T-helper 1 cell treated with Interleukin-12 subunit alpha and Interleukin-12 subunit beta and Interleukin-4 antibody, amounts not matched to agents 30 μg/mL and 1 μg/mL, for 36 hours (primary cell): ENCODE measurements at regions not wholly inside any gene's neighbourhood (a gene's known extent, or its start where the extent isn't known, plus 50 kb on each side); places are given as distances from the start of the nearest gene placed in this dataset.
"Not testable (repeated sequence)": the region's sequence is repeated elsewhere in the genome, so short reads cannot be mapped to it uniquely, and the experiment has no call there.

Source experiments
- H3K27ac Mint-ChIP-seq: one replicate; pipeline ENCODE4 v1.8.0; 2021; ENCODE audit warnings: mild to moderate bottlenecking, mixed read lengths
- H3K27me3 Mint-ChIP-seq: one replicate; pipeline ENCODE4 v1.8.0; 2021; ENCODE audit warnings: low read depth, mixed read lengths
- H3K36me3 Mint-ChIP-seq: one replicate; pipeline ENCODE4 v1.8.0; 2021; ENCODE audit warnings: low read depth, mixed read lengths
- H3K4me1 Mint-ChIP-seq: one replicate; pipeline ENCODE4 v1.8.0; 2021; ENCODE audit warnings: low read depth, mixed read lengths
- H3K4me3 Mint-ChIP-seq: one replicate; pipeline ENCODE4 v1.8.0; 2021; ENCODE audit warnings: mild to moderate bottlenecking, moderate library complexity, mixed read lengths
- H3K9me3 Mint-ChIP-seq: one replicate; pipeline ENCODE4 v1.8.0; 2021; ENCODE audit warnings: mixed read lengths

GRCh38 chr7:119931230-119931824 lies 341.6 kb upstream of the KCND2 start:
- no peaks in the 10 kb centered on the region for H3K4me1 Mint-ChIP-seq
- no peaks in the 10 kb centered on the region for H3K9me3 Mint-ChIP-seq
- H3K27ac Mint-ChIP-seq = no peak overlapping the region
- H3K4me3 Mint-ChIP-seq = no peak overlapping the region
- no peaks in the 10 kb centered on the region for H3K27me3 Mint-ChIP-seq
- H3K36me3 Mint-ChIP-seq = no peaks in the 10 kb centered on the region

- H3K27ac Mint-ChIP-seq = no peak overlapping the region
- no peaks in the 10 kb centered on the region for H3K9me3 Mint-ChIP-seq
- no peaks in the 10 kb centered on the region for H3K4me1 Mint-ChIP-seq
- H3K36me3 Mint-ChIP-seq = no peaks in the 10 kb centered on the region
- H3K4me3 Mint-ChIP-seq = no peak overlapping the region
- H3K27me3 Mint-ChIP-seq = no peaks in the 10 kb centered on the region
These were observed 337.5 kb upstream of the KCND2 start for GRCh38 chr7:119935418-119936025.

DNA sequence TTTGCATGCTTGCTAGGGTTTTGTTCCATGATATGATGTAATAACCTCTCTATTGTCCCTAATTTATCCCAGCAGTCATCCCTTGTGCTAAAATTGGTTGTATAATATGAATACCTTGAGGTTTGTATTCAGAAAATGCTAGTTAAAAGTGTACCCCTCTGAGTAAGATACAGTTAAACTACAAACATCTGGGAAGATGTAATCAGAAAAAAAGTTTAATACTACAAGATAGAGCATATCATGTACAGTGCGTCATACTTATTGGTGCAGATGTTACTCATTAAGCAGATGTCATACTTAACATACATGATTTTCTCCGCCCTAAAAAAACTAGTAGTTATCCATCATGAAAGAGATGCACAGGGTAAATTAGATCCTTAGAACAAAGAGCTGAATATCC lies 336.1 kb upstream of the KCND2 start:
- no peak overlapping the region for H3K27ac Mint-ChIP-seq
- no peak overlapping the region for H3K4me3 Mint-ChIP-seq
- no peaks in the 10 kb centered on the region for H3K4me1 Mint-ChIP-seq
- no peaks in the 10 kb centered on the region for H3K9me3 Mint-ChIP-seq
- H3K27me3 Mint-ChIP-seq = no peaks in the 10 kb centered on the region
- no peaks in the 10 kb centered on the region for H3K36me3 Mint-ChIP-seq

DNA sequence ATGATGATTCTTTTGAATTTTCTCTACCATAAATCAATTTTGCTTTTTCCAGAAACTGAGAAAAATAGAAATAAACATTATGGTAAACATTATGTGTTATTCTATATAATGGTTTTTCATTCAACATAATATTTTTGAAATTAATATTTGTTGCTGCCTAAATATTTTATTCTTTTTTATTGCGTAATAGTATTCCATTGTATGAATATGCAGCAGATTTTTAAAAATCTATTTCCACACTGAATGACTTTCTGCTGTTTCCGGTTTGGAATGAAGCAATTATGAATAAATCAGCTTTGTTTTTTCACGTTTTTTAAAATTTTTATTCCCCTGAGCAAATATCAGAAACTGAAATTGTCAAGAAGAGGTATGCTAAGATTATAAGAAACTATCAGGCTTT lies 335.2 kb upstream of the KCND2 start:
- Mint-ChIP-seq H3K4me1 (no peaks in the 10 kb centered on the region), H3K9me3 (no peaks in the 10 kb centered on the region), H3K27ac (no peak overlapping the region), H3K27me3 (no peaks in the 10 kb centered on the region), H3K36me3 (no peaks in the 10 kb centered on the region), H3K4me3 (no peak overlapping the region)

DNA sequence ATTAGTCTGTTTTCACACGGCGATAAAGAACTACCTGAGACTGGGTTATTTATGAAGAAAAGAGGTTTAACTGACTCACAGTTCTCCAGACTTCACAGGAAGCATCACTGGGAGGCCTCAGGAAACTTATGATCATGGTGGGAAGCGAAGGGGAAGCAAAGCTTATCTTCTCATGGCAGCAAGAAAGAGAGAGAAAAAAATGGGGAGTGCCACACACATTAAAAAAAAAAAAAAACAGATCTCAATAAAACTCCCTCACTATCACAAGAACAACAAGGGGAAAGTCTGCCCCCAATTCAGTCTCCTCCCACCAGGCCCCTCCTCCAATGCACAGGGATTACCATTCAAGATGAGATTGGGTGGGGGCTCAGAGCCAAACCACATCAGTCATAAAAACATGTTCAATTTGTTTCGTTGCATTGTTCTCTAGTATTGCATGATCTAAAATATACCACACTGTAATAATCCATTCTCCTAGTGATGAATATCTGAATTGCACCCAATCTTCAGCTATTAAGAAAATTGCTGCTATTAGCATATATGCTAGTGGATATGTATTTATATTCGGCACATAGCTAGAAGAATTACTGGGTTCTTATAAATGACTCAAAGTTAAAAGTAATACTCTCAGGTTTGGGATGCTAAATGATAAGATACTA lies 328.9 kb upstream of the KCND2 start:
- no peaks in the 10 kb centered on the region for H3K4me1 Mint-ChIP-seq
- no peaks in the 10 kb centered on the region for H3K36me3 Mint-ChIP-seq
- no peak overlapping the region for H3K27ac Mint-ChIP-seq
- no peak overlapping the region for H3K4me3 Mint-ChIP-seq
- H3K9me3 Mint-ChIP-seq = no peaks in the 10 kb centered on the region
- no peaks in the 10 kb centered on the region for H3K27me3 Mint-ChIP-seq

- no peak overlapping the region for H3K4me3 Mint-ChIP-seq
- no peaks in the 10 kb centered on the region for H3K27me3 Mint-ChIP-seq
- H3K27ac Mint-ChIP-seq = no peak overlapping the region
- no peaks in the 10 kb centered on the region for H3K36me3 Mint-ChIP-seq
- H3K9me3 Mint-ChIP-seq = peaks cover 1% of the 10 kb centered on the region
- H3K4me1 Mint-ChIP-seq = no peaks in the 10 kb centered on the region
These were observed 328.4 kb upstream of the KCND2 start for GRCh38 chr7:119944601-119944972.

- Mint-ChIP-seq H3K4me1 (no peaks in the 10 kb centered on the region), H3K9me3 (peaks cover 10% of the 10 kb centered on the region), H3K4me3 (no peak overlapping the region), H3K27me3 (no peaks in the 10 kb centered on the region), H3K27ac (no peak overlapping the region), H3K36me3 (no peaks in the 10 kb centered on the region)
These were observed 327.2 kb upstream of the KCND2 start for GRCh38 chr7:119945822-119946221.

GRCh38 chr7:119949053-119949452 lies 323.9 kb upstream of the KCND2 start:
- no peaks in the 10 kb centered on the region for H3K27me3 Mint-ChIP-seq
- no peak overlapping the region for H3K27ac Mint-ChIP-seq
- H3K9me3 Mint-ChIP-seq = peaks cover 10% of the 10 kb centered on the region
- no peak overlapping the region for H3K4me3 Mint-ChIP-seq
- H3K4me1 Mint-ChIP-seq = no peaks in the 10 kb centered on the region
- H3K36me3 Mint-ChIP-seq = no peaks in the 10 kb centered on the region

GRCh38 chr7:119950390-119951041 lies 322.5 kb upstream of the KCND2 start:
- not testable (repeated sequence) for H3K4me1 Mint-ChIP-seq, H3K27me3 Mint-ChIP-seq, H3K4me3 Mint-ChIP-seq, H3K27ac Mint-ChIP-seq, H3K36me3 Mint-ChIP-seq
- peaks cover 10% of the 10 kb centered on the region for H3K9me3 Mint-ChIP-seq

- peaks cover 10% of the 10 kb centered on the region for H3K9me3 Mint-ChIP-seq
- H3K36me3 Mint-ChIP-seq, H3K4me1 Mint-ChIP-seq, H3K27ac Mint-ChIP-seq, H3K4me3 Mint-ChIP-seq, H3K27me3 Mint-ChIP-seq: not testable (repeated sequence)
These were observed 321.4 kb upstream of the KCND2 start for GRCh38 chr7:119951614-119952013.

GRCh38 chr7:119957335-119957734 lies 315.6 kb upstream of the KCND2 start:
- Mint-ChIP-seq H3K27me3 (no peaks in the 10 kb centered on the region), H3K4me3 (no peak overlapping the region), H3K9me3 (no peaks in the 10 kb centered on the region), H3K27ac (no peak overlapping the region), H3K4me1 (no peaks in the 10 kb centered on the region), H3K36me3 (no peaks in the 10 kb centered on the region)

DNA sequence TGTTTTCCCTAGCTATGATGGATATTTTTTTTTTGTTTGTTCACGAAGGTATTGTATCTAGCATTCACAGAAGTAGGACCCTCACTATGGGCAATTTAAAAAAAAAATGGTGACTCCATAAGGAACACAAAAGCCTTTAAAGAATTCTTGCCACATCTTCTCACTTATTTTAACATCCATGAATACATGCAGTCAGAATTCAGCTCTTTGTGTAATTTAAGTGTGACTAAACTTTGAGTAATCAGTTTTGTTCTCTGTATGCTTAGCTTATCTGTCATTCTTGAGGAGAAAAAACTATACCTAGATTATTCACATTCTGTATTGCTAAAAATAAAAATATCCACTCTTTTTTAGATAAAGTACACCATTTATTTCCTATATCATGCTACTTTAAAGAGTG lies 313.2 kb upstream of the KCND2 start:
- Mint-ChIP-seq H3K27me3 (no peaks in the 10 kb centered on the region), H3K4me1 (no peaks in the 10 kb centered on the region), H3K36me3 (no peaks in the 10 kb centered on the region), H3K9me3 (no peaks in the 10 kb centered on the region), H3K27ac (no peak overlapping the region), H3K4me3 (no peak overlapping the region)

- Mint-ChIP-seq H3K4me3 (no peak overlapping the region), H3K27me3 (no peaks in the 10 kb centered on the region), H3K9me3 (no peaks in the 10 kb centered on the region), H3K4me1 (no peaks in the 10 kb centered on the region), H3K36me3 (no peaks in the 10 kb centered on the region), H3K27ac (no peak overlapping the region)
These were observed 309.3 kb upstream of the KCND2 start for GRCh38 chr7:119963654-119964053.

GRCh38 chr7:119964065-119964464 lies 308.9 kb upstream of the KCND2 start:
- no peaks in the 10 kb centered on the region for H3K27me3 Mint-ChIP-seq
- no peak overlapping the region for H3K27ac Mint-ChIP-seq
- H3K4me3 Mint-ChIP-seq = no peak overlapping the region
- no peaks in the 10 kb centered on the region for H3K9me3 Mint-ChIP-seq
- H3K36me3 Mint-ChIP-seq = no peaks in the 10 kb centered on the region
- no peaks in the 10 kb centered on the region for H3K4me1 Mint-ChIP-seq
